Breast epithelium (tissue), 3 donors: ENCODE measurements at regions not wholly inside any gene's neighbourhood (a gene's known extent, or its start where the extent isn't known, plus 50 kb on each side); places are given as distances from the start of the nearest gene placed in this dataset.

ENCODE experiments used
- POLR2A ChIP-seq: fragments of 450-650 bp; IDR thresholded peaks from one replicate; pipeline ENCODE4 v1.6.1; 2016; ENCODE audit warnings: antibody characterized with exemption, mild to moderate bottlenecking, moderate library complexity
- POLR2AphosphoS5 ChIP-seq, 3 donors: sonication (generic); formaldehyde crosslinking; IDR thresholded peaks; one replicate each; pipeline ENCODE4 v1.6.1; 2017; ENCODE audit warnings: antibody characterized with exemption in 3 of 3
- TF ChIP-seq, protein P1 (sequence below), 3 donors: fragments of 450-650 bp; IDR thresholded peaks; one replicate each; pipeline ENCODE4 v1.5.1; 2016 to 2017; ENCODE audit warnings: antibody characterized with exemption in 3 of 3, mild to moderate bottlenecking in 3 of 3, moderate library complexity in 3 of 3

DNA sequence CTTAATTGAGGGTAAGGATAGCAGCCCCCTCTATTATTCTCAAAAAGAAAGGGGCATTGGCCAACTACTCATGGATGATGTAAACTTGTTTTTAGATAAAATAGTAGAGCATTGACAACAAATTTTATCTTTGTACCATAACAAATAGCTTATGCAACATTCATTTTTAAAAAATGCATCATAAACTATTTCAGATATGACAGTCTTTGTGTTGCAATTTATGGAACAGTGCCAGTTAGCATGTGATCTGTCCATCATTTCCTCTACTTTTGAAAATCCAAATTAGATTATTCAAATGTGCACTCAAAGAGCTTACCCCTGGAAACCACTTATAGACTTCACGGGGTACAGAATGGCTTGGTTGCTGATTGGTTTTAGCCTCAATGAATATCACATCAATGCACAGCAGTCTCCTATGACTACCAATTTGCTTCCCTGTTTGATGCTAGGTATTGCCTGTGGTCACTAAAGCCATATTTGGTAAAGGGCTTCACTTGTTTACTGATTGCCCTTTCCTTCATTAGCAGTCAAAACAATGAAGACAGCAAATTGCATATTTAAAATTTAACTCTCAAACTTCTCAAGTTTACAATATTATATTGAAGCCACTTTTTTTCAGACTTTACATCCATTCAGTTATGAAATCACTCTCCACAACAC, 274.9 kb upstream of the MGAT4C start:
- TF ChIP-seq, protein P1, sequence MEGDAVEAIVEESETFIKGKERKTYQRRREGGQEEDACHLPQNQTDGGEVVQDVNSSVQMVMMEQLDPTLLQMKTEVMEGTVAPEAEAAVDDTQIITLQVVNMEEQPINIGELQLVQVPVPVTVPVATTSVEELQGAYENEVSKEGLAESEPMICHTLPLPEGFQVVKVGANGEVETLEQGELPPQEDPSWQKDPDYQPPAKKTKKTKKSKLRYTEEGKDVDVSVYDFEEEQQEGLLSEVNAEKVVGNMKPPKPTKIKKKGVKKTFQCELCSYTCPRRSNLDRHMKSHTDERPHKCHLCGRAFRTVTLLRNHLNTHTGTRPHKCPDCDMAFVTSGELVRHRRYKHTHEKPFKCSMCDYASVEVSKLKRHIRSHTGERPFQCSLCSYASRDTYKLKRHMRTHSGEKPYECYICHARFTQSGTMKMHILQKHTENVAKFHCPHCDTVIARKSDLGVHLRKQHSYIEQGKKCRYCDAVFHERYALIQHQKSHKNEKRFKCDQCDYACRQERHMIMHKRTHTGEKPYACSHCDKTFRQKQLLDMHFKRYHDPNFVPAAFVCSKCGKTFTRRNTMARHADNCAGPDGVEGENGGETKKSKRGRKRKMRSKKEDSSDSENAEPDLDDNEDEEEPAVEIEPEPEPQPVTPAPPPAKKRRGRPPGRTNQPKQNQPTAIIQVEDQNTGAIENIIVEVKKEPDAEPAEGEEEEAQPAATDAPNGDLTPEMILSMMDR (IDR thresholded peaks at IDR 0.05), result no peak
- no peak for TF ChIP-seq POLR2AphosphoS5 (IDR thresholded peaks at IDR 0.05)
- no peak for TF ChIP-seq POLR2A
